ENCODE measurements at regions not wholly inside any gene's neighbourhood (a gene's known extent, or its start where the extent isn't known, plus 50 kb on each side); places are given as distances from the start of the nearest gene placed in this dataset.

- no peak for TF ChIP-seq CTCF (IDR thresholded peaks at IDR 0.05)
- TF ChIP-seq EP300 (IDR thresholded peaks at IDR 0.05), result no peak
Measured at GRCh38 chr5:68646144-68646543, 430.6 kb downstream of the PIK3R1 start.

Data from upper lobe of left lung (tissue), 4 donors.